ENCODE measurements at regions not wholly inside any gene's neighbourhood (a gene's known extent, or its start where the extent isn't known, plus 50 kb on each side); places are given as distances from the start of the nearest gene placed in this dataset.

- DNase-seq (ENCODE audit: extremely low read depth, insufficient read length) = no peak
- TF ChIP-seq CTCF (IDR thresholded peaks at IDR 0.05; ENCODE audit: insufficient read depth, low read length, poor library complexity, severe bottlenecking) = no peak
These were observed 314.6 kb upstream of the ZNF717 start for GRCh38 chr3:76099956-76100355.

GRCh38 chr3:76107935-76108570 is 322.7 kb upstream of the ZNF717 start:
- H3K36me3 ChIP-seq (ENCODE audit: control insufficient read depth, insufficient read depth, low read length) = no peaks in the 10 kb centered on the region
- no peak for DNase-seq (ENCODE audit: extremely low read depth, insufficient read length)
- no peak overlapping the region for H3K4me3 ChIP-seq (replicated peaks; ENCODE audit: low read depth, low read length)
- H3K27me3 ChIP-seq (replicated peaks; ENCODE audit: control insufficient read depth, insufficient read depth, low read length) = no peaks in the 10 kb centered on the region
- peak; percentile 64 for TF ChIP-seq CTCF (IDR thresholded peaks at IDR 0.05; ENCODE audit: insufficient read depth, low read length, poor library complexity, severe bottlenecking)

More at GRCh38 chr3:76099956-76100355, 314.6 kb upstream of the ZNF717 start:
- no peaks in the 10 kb centered on the region for H3K36me3 ChIP-seq (ENCODE audit: control insufficient read depth, insufficient read depth, low read length)
- no peaks in the 10 kb centered on the region for H3K27me3 ChIP-seq (replicated peaks; ENCODE audit: control insufficient read depth, insufficient read depth, low read length)
- H3K4me3 ChIP-seq (replicated peaks; ENCODE audit: low read depth, low read length) = no peak overlapping the region

- no peak for TF ChIP-seq CTCF (IDR thresholded peaks at IDR 0.05; ENCODE audit: insufficient read depth, low read length, poor library complexity, severe bottlenecking)
- DNase-seq (ENCODE audit: extremely low read depth, insufficient read length) = no peak
- Histone ChIP-seq H3K4me3 (replicated peaks; ENCODE audit: low read depth, low read length) (no peak overlapping the region), H3K36me3 (ENCODE audit: control insufficient read depth, insufficient read depth, low read length) (no peaks in the 10 kb centered on the region), H3K27me3 (replicated peaks; ENCODE audit: control insufficient read depth, insufficient read depth, low read length) (no peaks in the 10 kb centered on the region)
These were observed 326.5 kb upstream of the ZNF717 start for GRCh38 chr3:76111808-76112207.

GRCh38 chr3:76122007-76122406 is 336.7 kb upstream of the ZNF717 start:
- no peak overlapping the region for H3K4me3 ChIP-seq (replicated peaks; ENCODE audit: low read depth, low read length)
- TF ChIP-seq CTCF (IDR thresholded peaks at IDR 0.05; ENCODE audit: insufficient read depth, low read length, poor library complexity, severe bottlenecking) = no peak
- DNase-seq (ENCODE audit: extremely low read depth, insufficient read length) = no peak
- H3K36me3 ChIP-seq (ENCODE audit: control insufficient read depth, insufficient read depth, low read length) = no peaks in the 10 kb centered on the region
- no peaks in the 10 kb centered on the region for H3K27me3 ChIP-seq (replicated peaks; ENCODE audit: control insufficient read depth, insufficient read depth, low read length)

- Histone ChIP-seq H3K27me3 (replicated peaks; ENCODE audit: control insufficient read depth, insufficient read depth, low read length) (no peaks in the 10 kb centered on the region), H3K36me3 (ENCODE audit: control insufficient read depth, insufficient read depth, low read length) (no peaks in the 10 kb centered on the region), H3K4me3 (replicated peaks; ENCODE audit: low read depth, low read length) (no peak overlapping the region)
- TF ChIP-seq CTCF (IDR thresholded peaks at IDR 0.05; ENCODE audit: insufficient read depth, low read length, poor library complexity, severe bottlenecking) = no peak
- no peak for DNase-seq (ENCODE audit: extremely low read depth, insufficient read length)
These were observed 344.1 kb upstream of the ZNF717 start for GRCh38 chr3:76129441-76129840.
